Fibroblast of lung (primary cell): ENCODE measurements at regions not wholly inside any gene's neighbourhood (a gene's known extent, or its start where the extent isn't known, plus 50 kb on each side); places are given as distances from the start of the nearest gene placed in this dataset.

Source experiments
- DNase-seq, 2 donors: peaks; one replicate each; pipeline versions ENCODE4 v3.0.0 to v3.0.0-alpha.2; 2010; ENCODE audit warnings: low read depth in 2 of 2
- H2AFZ ChIP-seq: 2 replicates; pipeline ENCODE4 v1.5.1; 2012; ENCODE audit warnings: low read length, control low read depth, inconsistent platforms
- H3K27ac ChIP-seq: 2 replicates; pipeline ENCODE4 v1.5.1; 2011; ENCODE audit warnings: low read length, control low read depth; ENCODE audit not compliant: insufficient read depth
- H3K27me3 ChIP-seq: 2 replicates; pipeline ENCODE4 v1.5.1; 2011; ENCODE audit warnings: mild to moderate bottlenecking, low read length; ENCODE audit not compliant: control insufficient read depth, insufficient read depth
- H3K36me3 ChIP-seq: 2 replicates; pipeline ENCODE4 v1.5.1; 2011; ENCODE audit warnings: low read length; ENCODE audit not compliant: control insufficient read depth, insufficient read depth
- H3K4me1 ChIP-seq: 2 replicates; pipeline ENCODE4 v1.5.1; 2011; ENCODE audit warnings: low read length; ENCODE audit not compliant: control insufficient read depth, insufficient read depth; ENCODE audit errors: extremely low read depth
- H3K4me2 ChIP-seq: 2 replicates; pipeline ENCODE4 v1.5.1; 2011; ENCODE audit warnings: low read length, control low read depth; ENCODE audit not compliant: insufficient read depth; ENCODE audit errors: extremely low read depth
- H3K4me3 ChIP-seq, 4 experiments: fragments of 200-600 bp in 1 of 4; sonication (generic) in 1 of 4; replicated peaks in 1 of 4; 2 replicates each; pipeline ENCODE4 v1.5.1; 2011 to 2016; ENCODE audit warnings: low read length in 4 of 4, low read depth in 3 of 4, mild to moderate bottlenecking in 3 of 4, control low read depth in 2 of 4, inconsistent platforms in 1 of 4, mixed read lengths in 1 of 4; ENCODE audit not compliant: insufficient read depth in 1 of 4; ENCODE audit errors: control extremely low read depth in 1 of 4
- H3K79me2 ChIP-seq: 2 replicates; pipeline ENCODE4 v1.5.1; 2012; ENCODE audit warnings: mild to moderate bottlenecking, low read length, inconsistent platforms; ENCODE audit not compliant: control insufficient read depth, insufficient read depth
- H3K9ac ChIP-seq: 2 replicates; pipeline ENCODE4 v1.5.1; 2011; ENCODE audit warnings: mild to moderate bottlenecking, low read length, control low read depth; ENCODE audit not compliant: insufficient read depth
- H3K9me3 ChIP-seq: 2 replicates; pipeline ENCODE4 v1.5.1; 2012; ENCODE audit warnings: low read depth, low read length; ENCODE audit not compliant: control insufficient read depth, insufficient read depth
- H4K20me1 ChIP-seq: 2 replicates; pipeline ENCODE4 v1.5.1; 2011; ENCODE audit warnings: low read length; ENCODE audit not compliant: control insufficient read depth, insufficient read depth; ENCODE audit errors: extremely low read depth
- CTCF ChIP-seq, 2 donors: IDR thresholded peaks in 1 of 2; conservative IDR thresholded peaks in 1 of 2; 1 replicate in 1 of 2; 2 replicates in 1 of 2; pipeline ENCODE4 v1.5.1; 2011 to 2012; ENCODE audit warnings: low read length in 2 of 2, control low read depth in 1 of 2, inconsistent platforms in 1 of 2, low read depth in 1 of 2, mild to moderate bottlenecking in 1 of 2
- EZH2 ChIP-seq: IDR thresholded peaks from 2 replicates; pipeline ENCODE4 v1.5.1; 2012; ENCODE audit warnings: low read length, control low read depth, mild to moderate bottlenecking; ENCODE audit errors: missing control alignments

GRCh38 chr5:96284727-96285389 is 148.2 kb downstream of the PCSK1 start:
- H3K36me3 ChIP-seq: no peaks in the 10 kb centered on the region
- H4K20me1 ChIP-seq: no peaks in the 10 kb centered on the region
- H3K4me1 ChIP-seq: no peaks in the 10 kb centered on the region
- H2AFZ ChIP-seq: no peak overlapping the region
- H3K27me3 ChIP-seq: no peaks in the 10 kb centered on the region
- H3K4me3 ChIP-seq: no peak overlapping the region
- H3K4me2 ChIP-seq: no peak overlapping the region
- TF ChIP-seq CTCF (conservative IDR thresholded peaks at IDR 0.05 in 1 of 2, IDR thresholded peaks at IDR 0.05 in 1 of 2; ENCODE audit: low read depth in 1 of 2, low read length in 2 of 2) (no peak), EZH2 (no peak)
- no peaks in the 10 kb centered on the region for H3K9me3 ChIP-seq
- H3K9ac ChIP-seq: no peak overlapping the region
- no peak overlapping the region for H3K27ac ChIP-seq
- DNase-seq: no peak
- H3K79me2 ChIP-seq: no peaks in the 10 kb centered on the region

GRCh38 chr5:96283589-96283988 is 149.5 kb downstream of the PCSK1 start:
- Histone ChIP-seq H4K20me1 (no peaks in the 10 kb centered on the region), H3K79me2 (no peaks in the 10 kb centered on the region), H3K9ac (no peak overlapping the region), H3K4me2 (no peak overlapping the region), H3K4me3 (no peak overlapping the region), H3K36me3 (no peaks in the 10 kb centered on the region), H3K27me3 (no peaks in the 10 kb centered on the region), H3K9me3 (no peaks in the 10 kb centered on the region), H3K27ac (no peak overlapping the region), H2AFZ (no peak overlapping the region), H3K4me1 (no peaks in the 10 kb centered on the region)
- DNase-seq: peak in 1 of 2 donors; percentile 3
- TF ChIP-seq CTCF (conservative IDR thresholded peaks at IDR 0.05 in 1 of 2, IDR thresholded peaks at IDR 0.05 in 1 of 2; ENCODE audit: low read depth in 1 of 2, low read length in 2 of 2) (no peak), EZH2 (no peak)

- Histone ChIP-seq H4K20me1 (no peaks in the 10 kb centered on the region), H2AFZ (no peak overlapping the region), H3K9me3 (no peaks in the 10 kb centered on the region), H3K36me3 (no peaks in the 10 kb centered on the region), H3K79me2 (no peaks in the 10 kb centered on the region), H3K4me3 (no peak overlapping the region), H3K27ac (no peak overlapping the region), H3K4me1 (no peaks in the 10 kb centered on the region), H3K9ac (no peak overlapping the region), H3K27me3 (no peaks in the 10 kb centered on the region), H3K4me2 (no peak overlapping the region)
- DNase-seq: no peak
- TF ChIP-seq CTCF (conservative IDR thresholded peaks at IDR 0.05 in 1 of 2, IDR thresholded peaks at IDR 0.05 in 1 of 2; ENCODE audit: low read depth in 1 of 2, low read length in 2 of 2) (no peak), EZH2 (no peak)
Measured at GRCh38 chr5:96282020-96282419, 151.0 kb downstream of the PCSK1 start.
